Loucy (cell line): ENCODE measurements at regions not wholly inside any gene's neighbourhood (a gene's known extent, or its start where the extent isn't known, plus 50 kb on each side); places are given as distances from the start of the nearest gene placed in this dataset.

Source experiments
- H2AFZ ChIP-seq: fragments of 200-600 bp; sonication (generic); 2 replicates; pipeline ENCODE4 v1.6.0; 2016; ENCODE audit warnings: antibody characterized with exemption, mild to moderate bottlenecking, low read length, moderate library complexity
- H3F3A ChIP-seq: fragments of 200-600 bp; 2 replicates; pipeline ENCODE4 v1.6.0; 2016; ENCODE audit warnings: antibody characterized with exemption, low read depth, mild to moderate bottlenecking
- H3K27me3 ChIP-seq: fragments of 200-600 bp; sonication (generic); 2 replicates; pipeline ENCODE4 v1.6.1; 2014; ENCODE audit warnings: low read length, mild to moderate bottlenecking; ENCODE audit not compliant: insufficient read depth, poor library complexity, severe bottlenecking
- H3K36me3 ChIP-seq: fragments of 200-600 bp; sonication (generic); 2 replicates; pipeline ENCODE4 v1.6.1; 2016; ENCODE audit warnings: low read length; ENCODE audit not compliant: insufficient read depth
- H3K4me1 ChIP-seq: fragments of 200-600 bp; sonication (generic); 2 replicates; pipeline ENCODE4 v1.5.1; 2014; ENCODE audit warnings: low read length, mild to moderate bottlenecking; ENCODE audit not compliant: insufficient read depth, poor library complexity, severe bottlenecking
- H3K4me2 ChIP-seq: fragments of 200-600 bp; sonication (generic); 2 replicates; pipeline ENCODE4 v1.6.0; 2014; ENCODE audit warnings: antibody characterized with exemption, low read length, low read depth, mild to moderate bottlenecking; ENCODE audit not compliant: poor library complexity, severe bottlenecking
- H3K4me3 ChIP-seq: fragments of 200-600 bp; sonication (generic); 2 replicates; pipeline ENCODE4 v1.5.1; 2014; ENCODE audit warnings: low read length, mild to moderate bottlenecking, mixed read lengths; ENCODE audit not compliant: poor library complexity, severe bottlenecking
- H3K79me2 ChIP-seq: fragments of 200-600 bp; sonication (generic); 2 replicates; pipeline ENCODE4 v1.6.1; 2014; ENCODE audit warnings: low read length; ENCODE audit not compliant: insufficient read depth
- H3K9ac ChIP-seq: fragments of 200-600 bp; sonication (generic); 2 replicates; pipeline ENCODE4 v1.6.0; 2014; ENCODE audit warnings: mild to moderate bottlenecking, low read depth, low read length, moderate library complexity; ENCODE audit not compliant: poor library complexity, severe bottlenecking
- H3K9me2 ChIP-seq: fragments of 200-600 bp; sonication (generic); replicated peaks from 2 replicates; pipeline ENCODE4 v1.6.1; 2016; ENCODE audit warnings: low read depth, low read length, mixed read lengths
- H3K9me3 ChIP-seq: fragments of 200-600 bp; sonication (generic); 2 replicates; pipeline ENCODE4 v1.6.1; 2014; ENCODE audit warnings: mild to moderate bottlenecking, antibody characterized with exemption, low read length, low read depth; ENCODE audit not compliant: insufficient read depth
- H4K20me1 ChIP-seq: fragments of 200-600 bp; sonication (generic); 2 replicates; pipeline ENCODE4 v1.6.0; 2014; ENCODE audit warnings: antibody characterized with exemption, low read length, mild to moderate bottlenecking; ENCODE audit not compliant: insufficient read depth, poor library complexity, severe bottlenecking
- CTCF ChIP-seq: fragments of 200-600 bp; sonication (generic); conservative IDR thresholded peaks from 2 replicates; pipeline ENCODE4 v1.5.1; 2014; ENCODE audit warnings: mild to moderate bottlenecking, antibody characterized with exemption, low read length
- EZH2phosphoT487 ChIP-seq: fragments of 200-600 bp; IDR thresholded peaks from 2 replicates; pipeline ENCODE4 v1.6.1; 2018; ENCODE audit warnings: antibody characterized with exemption, mild to moderate bottlenecking, moderate library complexity, borderline replicate concordance

- Histone ChIP-seq H4K20me1 (no peaks in the 10 kb centered on the region), H3K79me2 (no peaks in the 10 kb centered on the region), H3K9me2 (no peaks in the 10 kb centered on the region), H2AFZ (0 out of 2 replicates have a peak overlapping the region, but pooled peaks have one; percentile 14), H3F3A (no peaks in the 10 kb centered on the region), H3K4me2 (no peak overlapping the region), H3K4me1 (no peaks in the 10 kb centered on the region), H3K27me3 (no peaks in the 10 kb centered on the region), H3K9ac (no peak overlapping the region), H3K9me3 (no peaks in the 10 kb centered on the region), H3K4me3 (no peak overlapping the region), H3K36me3 (no peaks in the 10 kb centered on the region)
- TF ChIP-seq EZH2phosphoT487: no peak
- no peak for TF ChIP-seq CTCF
These were observed 295.2 kb downstream of the EPHA7 start for GRCh38 chr6:93124006-93124632.

DNA sequence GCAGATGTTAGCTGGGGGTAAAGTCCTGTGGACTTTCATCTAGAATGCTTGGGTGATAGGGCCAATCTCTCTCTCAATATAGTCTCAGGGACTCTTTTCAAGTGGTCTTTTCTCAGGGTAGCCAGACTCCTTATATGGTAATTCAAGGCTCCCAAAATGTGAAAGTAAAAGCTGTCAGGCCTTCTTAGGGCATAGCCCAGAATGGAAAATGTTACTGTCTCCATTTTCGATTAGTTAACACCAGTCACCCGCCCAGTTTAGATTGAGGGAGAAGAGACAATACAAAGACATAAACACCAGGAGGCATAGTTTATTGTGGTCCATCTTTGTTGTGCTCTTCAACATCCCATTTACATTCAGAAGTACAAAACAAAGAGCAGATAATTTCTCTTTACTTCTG lies 295.8 kb downstream of the EPHA7 start:
- Histone ChIP-seq H3K9me2 (no peaks in the 10 kb centered on the region), H4K20me1 (no peaks in the 10 kb centered on the region), H3K27me3 (no peaks in the 10 kb centered on the region), H3K4me1 (no peaks in the 10 kb centered on the region), H3K4me3 (no peak overlapping the region), H3F3A (no peaks in the 10 kb centered on the region), H3K9me3 (no peaks in the 10 kb centered on the region), H3K36me3 (no peaks in the 10 kb centered on the region), H3K79me2 (no peaks in the 10 kb centered on the region), H3K9ac (no peak overlapping the region), H3K4me2 (no peak overlapping the region), H2AFZ (0 out of 2 replicates have a peak overlapping the region, but pooled peaks have one; percentile 14)
- TF ChIP-seq CTCF (no peak), EZH2phosphoT487 (no peak)

DNA sequence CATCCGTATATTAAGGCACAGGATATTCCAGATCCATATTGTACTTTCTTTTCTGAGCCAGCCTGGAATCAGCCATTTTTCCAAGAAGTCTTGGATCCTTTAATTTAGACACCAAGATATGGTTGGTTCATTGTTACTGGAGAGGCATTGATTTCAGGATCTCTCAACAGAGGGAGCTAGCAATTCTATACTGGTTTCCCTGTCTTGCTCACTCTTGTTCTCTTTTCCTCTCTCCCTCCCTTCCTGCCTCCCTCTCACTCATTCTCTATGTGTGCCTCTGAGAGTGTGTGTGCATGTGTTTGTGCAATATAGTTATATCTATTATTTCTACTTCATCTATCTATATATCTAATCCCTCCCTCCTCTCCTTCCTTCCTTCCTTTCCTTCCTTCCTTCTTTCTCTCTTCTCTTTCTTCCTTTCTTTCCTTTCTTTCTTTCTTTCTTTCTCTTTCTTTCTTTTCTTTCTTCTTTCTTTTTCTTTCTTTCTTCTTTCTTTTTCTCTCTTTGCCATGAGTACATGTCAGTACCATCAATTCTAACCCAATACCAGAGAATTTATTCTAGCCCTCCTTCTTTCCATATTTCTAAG lies 299.1 kb downstream of the EPHA7 start:
- no peak overlapping the region for H3K4me2 ChIP-seq
- H3K4me1 ChIP-seq: no peaks in the 10 kb centered on the region
- TF ChIP-seq EZH2phosphoT487: no peak
- TF ChIP-seq CTCF: no peak
- H3K27me3 ChIP-seq: no peaks in the 10 kb centered on the region
- no peaks in the 10 kb centered on the region for H3K36me3 ChIP-seq
- H2AFZ ChIP-seq: no peak overlapping the region
- H3K9ac ChIP-seq: no peak overlapping the region
- no peaks in the 10 kb centered on the region for H3K9me3 ChIP-seq
- no peaks in the 10 kb centered on the region for H3K9me2 ChIP-seq
- H3K79me2 ChIP-seq: no peaks in the 10 kb centered on the region
- no peaks in the 10 kb centered on the region for H4K20me1 ChIP-seq
- H3F3A ChIP-seq: no peaks in the 10 kb centered on the region
- H3K4me3 ChIP-seq: no peak overlapping the region
